WERI-Rb-1 (cell line): ENCODE measurements at regions not wholly inside any gene's neighbourhood (a gene's known extent, or its start where the extent isn't known, plus 50 kb on each side); places are given as distances from the start of the nearest gene placed in this dataset.
"Not testable (repeated sequence)": the region's sequence is repeated elsewhere in the genome, so short reads cannot be mapped to it uniquely, and the experiment has no call there.

ENCODE experiments used
- DNase-seq: peaks from one replicate; pipeline ENCODE4 v3.0.0-alpha.2; 2020
- H3K27ac ChIP-seq: fragments of 250-450 bp; sonication (Bioruptor Pico); 2 replicates; pipeline ENCODE4 v1.5.1; 2020; ENCODE audit warnings: mild to moderate bottlenecking, moderate library complexity
- H3K27me3 ChIP-seq: fragments of 250-450 bp; sonication (Bioruptor Pico); 2 replicates; pipeline ENCODE4 v1.5.1; 2021; ENCODE audit warnings: mild to moderate bottlenecking, low read depth, moderate library complexity; ENCODE audit not compliant: insufficient read depth, severe bottlenecking
- H3K36me3 ChIP-seq: fragments of 250-450 bp; sonication (Bioruptor Pico); 2 replicates; pipeline ENCODE4 v1.5.1; 2020; ENCODE audit warnings: mild to moderate bottlenecking, moderate library complexity
- H3K4me3 ChIP-seq: 2 replicates; pipeline ENCODE4 v1.5.1; 2011; ENCODE audit warnings: low read depth, mild to moderate bottlenecking, control low read depth, low read length
- H3K9me3 ChIP-seq: fragments of 250-450 bp; sonication (Bioruptor Pico); 2 replicates; pipeline ENCODE4 v1.5.1; 2021; ENCODE audit warnings: mild to moderate bottlenecking, moderate library complexity; ENCODE audit not compliant: severe bottlenecking
- CTCF ChIP-seq: IDR thresholded peaks from 2 replicates; pipeline ENCODE4 v1.5.1; 2011; ENCODE audit warnings: low read depth, mild to moderate bottlenecking, control low read depth, inconsistent platforms, low read length

GRCh38 chrX:124737771-124738170, 391.4 kb downstream of the SH2D1A start:
- TF ChIP-seq CTCF, result no peak
- H3K27me3 ChIP-seq, result peaks cover 17% of the 10 kb centered on the region
- no peak for DNase-seq
- H3K27ac ChIP-seq, result no peak overlapping the region
- no peaks in the 10 kb centered on the region for H3K36me3 ChIP-seq
- H3K4me3 ChIP-seq, result no peak overlapping the region
- no peaks in the 10 kb centered on the region for H3K9me3 ChIP-seq

GRCh38 chrX:124747295-124747694, 400.9 kb downstream of the SH2D1A start:
- Histone ChIP-seq H3K4me3 (no peak overlapping the region), H3K9me3 (no peaks in the 10 kb centered on the region), H3K36me3 (no peaks in the 10 kb centered on the region), H3K27ac (no peak overlapping the region), H3K27me3 (peaks cover 16% of the 10 kb centered on the region)
- no peak for TF ChIP-seq CTCF
- no peak for DNase-seq

GRCh38 chrX:124764354-124764753, 418.0 kb downstream of the SH2D1A start:
- Histone ChIP-seq H3K27ac (no peak overlapping the region), H3K27me3 (peaks cover 19% of the 10 kb centered on the region), H3K9me3 (no peaks in the 10 kb centered on the region), H3K4me3 (no peak overlapping the region), H3K36me3 (no peaks in the 10 kb centered on the region)
- DNase-seq, result no peak
- TF ChIP-seq CTCF, result no peak

GRCh38 chrX:124769166-124769565, 422.8 kb downstream of the SH2D1A start:
- no peak for DNase-seq
- Histone ChIP-seq H3K27me3 (peaks cover 9% of the 10 kb centered on the region), H3K36me3 (no peaks in the 10 kb centered on the region), H3K4me3 (no peak overlapping the region), H3K27ac (no peak overlapping the region), H3K9me3 (no peaks in the 10 kb centered on the region)
- no peak for TF ChIP-seq CTCF

GRCh38 chrX:124771292-124771691, 424.9 kb downstream of the SH2D1A start:
- no peak for TF ChIP-seq CTCF
- Histone ChIP-seq H3K36me3 (no peaks in the 10 kb centered on the region), H3K4me3 (no peak overlapping the region), H3K27me3 (peaks cover 9% of the 10 kb centered on the region), H3K9me3 (no peaks in the 10 kb centered on the region), H3K27ac (no peak overlapping the region)
- DNase-seq, result no peak

GRCh38 chrX:124788253-124788652, 441.9 kb downstream of the SH2D1A start:
- H3K9me3 ChIP-seq, H3K36me3 ChIP-seq, H3K27ac ChIP-seq, H3K4me3 ChIP-seq, DNase-seq, H3K27me3 ChIP-seq: not testable (repeated sequence)

- H3K36me3 ChIP-seq, H3K27ac ChIP-seq, H3K9me3 ChIP-seq, H3K4me3 ChIP-seq, DNase-seq, H3K27me3 ChIP-seq: not testable (repeated sequence)
These were observed 443.5 kb downstream of the SH2D1A start for GRCh38 chrX:124789874-124790273.
